Activated CD4-positive, CD25-positive, alpha-beta regulatory T cell treated with anti-CD3 and anti-CD28 coated beads, Interleukin-2, amount 50 U/mL, for 24 hours (primary cell): ENCODE measurements at regions not wholly inside any gene's neighbourhood (a gene's known extent, or its start where the extent isn't known, plus 50 kb on each side); places are given as distances from the start of the nearest gene placed in this dataset.

Experiments used
- ATAC-seq, 2 donors: fragments of 150-1000 bp; cut with Tn5 transposase; one replicate each; pipeline ENCODE4 v1.10.0; 2021; ENCODE audit warnings: mild to moderate bottlenecking in 1 of 2, moderate library complexity in 1 of 2

DNA sequence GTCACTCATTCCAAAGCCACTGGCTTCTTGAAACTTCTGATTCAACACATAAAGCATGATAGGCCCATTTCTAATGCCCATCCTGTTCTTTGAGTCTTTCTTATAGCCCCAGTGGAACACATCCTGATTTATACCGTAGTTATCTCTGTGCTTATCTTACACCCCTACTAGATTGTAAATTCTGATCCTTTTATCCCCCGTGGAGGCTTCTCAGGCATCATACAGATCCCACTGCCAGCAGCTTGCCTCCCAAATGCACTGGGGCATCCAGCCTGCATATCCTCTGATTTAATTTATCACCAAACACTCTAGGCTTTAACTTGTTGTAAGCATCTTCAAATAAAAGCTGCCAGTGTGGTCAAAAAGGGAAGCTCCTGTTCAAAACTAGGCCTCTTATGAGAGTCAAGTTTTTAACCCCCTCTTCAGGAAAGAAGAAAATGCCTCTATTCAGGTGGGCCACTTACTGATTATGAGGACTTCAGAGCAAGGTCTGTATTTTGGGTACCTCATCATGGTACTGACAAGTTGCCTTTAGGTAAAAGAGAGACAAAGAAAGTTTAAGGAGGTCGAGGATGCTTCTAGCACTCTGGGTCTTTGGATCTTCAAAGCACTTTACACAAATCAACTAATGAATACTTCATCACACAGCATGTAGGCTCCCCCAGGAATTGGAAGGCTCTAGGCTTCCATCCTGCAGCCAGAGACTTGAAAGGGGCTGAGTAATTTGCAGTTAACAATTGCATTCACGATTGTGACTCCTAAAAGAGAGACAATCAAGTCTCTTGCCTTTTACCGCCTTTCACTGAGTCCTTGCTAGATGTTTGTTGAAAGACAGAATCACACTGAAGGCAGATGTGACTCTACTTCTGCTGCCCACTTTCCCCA is 95.8 kb upstream of the LDB2 start:
- no peak for ATAC-seq

DNA sequence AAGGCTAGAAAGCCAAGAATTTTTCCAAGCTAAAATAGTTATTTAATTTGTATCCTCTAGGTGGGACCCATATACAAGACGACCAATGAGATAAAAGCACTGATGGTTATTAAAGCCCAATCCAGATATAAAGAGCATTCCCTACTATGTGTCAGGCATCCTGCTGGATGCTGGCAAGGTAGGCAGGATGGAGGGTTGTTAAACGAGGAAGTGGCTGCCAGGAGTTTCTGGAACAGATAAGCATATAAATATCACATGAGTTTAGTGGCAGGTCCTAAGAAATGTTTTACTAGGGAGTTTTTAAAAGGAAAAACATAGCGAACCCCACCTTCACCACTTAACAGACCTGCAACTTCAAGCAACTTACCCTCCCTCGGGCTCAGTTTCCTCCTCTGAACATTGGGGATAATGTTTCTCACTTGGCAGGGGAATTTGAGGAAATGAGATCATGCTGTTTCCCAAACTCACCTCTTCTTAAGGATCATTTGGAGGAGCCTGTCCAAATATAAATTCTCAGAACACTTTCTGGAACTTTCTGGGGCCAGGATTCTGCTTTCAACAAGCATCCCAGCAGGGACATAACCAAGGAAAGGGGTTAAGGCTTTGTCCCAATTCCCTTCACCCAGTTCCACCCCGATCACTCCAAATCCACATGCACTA is 94.3 kb upstream of the LDB2 start:
- no peak for ATAC-seq

DNA sequence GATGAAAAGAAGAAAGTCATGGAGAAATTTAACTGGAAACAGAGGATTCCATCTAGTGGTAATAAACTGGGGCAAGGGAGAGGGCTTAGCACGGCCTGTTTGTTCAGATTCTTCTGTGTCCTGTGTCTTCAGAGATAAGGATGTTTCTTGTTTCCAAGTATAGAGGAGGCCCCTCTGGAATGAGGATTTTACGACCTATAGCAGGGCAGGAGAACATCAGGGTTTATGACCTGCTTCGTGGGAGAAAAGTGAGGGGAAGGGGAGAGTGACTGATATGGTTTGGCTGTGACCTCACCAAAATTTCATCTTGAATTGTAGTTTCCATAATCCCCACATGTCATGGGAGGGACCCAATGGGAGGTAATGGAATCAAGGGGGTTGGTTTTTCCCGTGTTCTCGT is 93.0 kb upstream of the LDB2 start:
- no peak for ATAC-seq

DNA sequence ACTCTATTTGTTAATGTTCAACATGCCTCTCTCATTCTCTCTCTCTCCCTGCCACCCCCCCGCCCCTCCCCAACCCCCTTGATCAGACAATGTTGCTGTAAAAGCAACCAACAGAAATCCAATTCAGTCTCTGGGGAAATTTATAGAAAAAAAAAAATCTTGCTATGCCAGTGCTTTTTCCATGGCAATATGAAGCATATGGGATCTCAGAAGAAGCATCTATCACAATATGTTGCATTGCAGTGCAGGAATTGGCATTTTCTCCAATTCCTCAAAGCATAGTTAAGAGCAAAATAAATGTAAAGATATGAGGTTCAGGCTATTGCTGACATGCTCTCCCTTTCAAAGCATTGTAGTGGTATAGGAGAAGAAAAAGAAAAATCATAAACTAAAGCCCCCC is 90.9 kb upstream of the LDB2 start:
- ATAC-seq, result no peak

DNA sequence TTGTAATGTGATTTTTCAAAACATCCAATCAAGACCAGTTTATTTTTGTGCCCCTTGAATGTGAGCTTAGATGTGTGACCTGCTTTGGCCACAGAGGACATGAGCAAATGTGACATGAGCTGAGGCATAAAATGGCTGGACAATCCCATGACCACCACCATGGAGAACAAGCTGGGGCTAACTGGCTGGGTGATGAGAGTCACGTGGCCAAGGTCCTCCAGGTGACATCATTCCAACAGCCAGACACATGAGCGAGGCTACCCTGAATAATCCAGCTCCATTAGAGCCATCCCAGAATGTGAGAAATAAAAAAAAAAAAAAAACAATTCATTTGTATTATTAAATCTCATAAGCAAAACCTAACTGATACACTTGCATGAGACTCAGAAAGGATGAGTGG is 90.4 kb upstream of the LDB2 start:
- no peak for ATAC-seq

DNA sequence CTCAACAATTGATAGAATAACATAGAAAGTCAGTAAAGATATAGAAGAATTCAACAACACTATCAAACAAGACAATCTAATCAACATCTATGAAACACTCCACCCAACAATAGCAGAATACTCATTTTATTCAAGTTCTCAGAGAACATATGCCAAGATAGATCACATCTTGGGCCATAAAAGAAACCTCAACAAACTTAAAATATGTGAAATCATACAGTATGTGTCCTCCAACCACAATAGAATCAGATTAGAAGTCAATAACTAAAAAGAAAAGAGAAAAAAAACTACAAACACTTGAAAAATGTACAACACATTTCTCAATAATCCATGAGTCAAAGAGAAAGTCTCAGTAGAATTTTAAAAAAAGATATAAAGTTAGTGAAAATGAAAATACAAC is 78.6 kb upstream of the LDB2 start:
- no peak for ATAC-seq

- no peak for ATAC-seq
Observed at GRCh38 chr4:16969696-16970135, 71.3 kb upstream of the LDB2 start.

- no peak for ATAC-seq
Observed at GRCh38 chr4:16967722-16968121, 69.3 kb upstream of the LDB2 start.

GRCh38 chr4:16959305-16959704 is 60.9 kb upstream of the LDB2 start:
- no peak for ATAC-seq

- ATAC-seq, result no peak
Observed at GRCh38 chr4:16952896-16953630, 54.6 kb upstream of the LDB2 start.

DNA sequence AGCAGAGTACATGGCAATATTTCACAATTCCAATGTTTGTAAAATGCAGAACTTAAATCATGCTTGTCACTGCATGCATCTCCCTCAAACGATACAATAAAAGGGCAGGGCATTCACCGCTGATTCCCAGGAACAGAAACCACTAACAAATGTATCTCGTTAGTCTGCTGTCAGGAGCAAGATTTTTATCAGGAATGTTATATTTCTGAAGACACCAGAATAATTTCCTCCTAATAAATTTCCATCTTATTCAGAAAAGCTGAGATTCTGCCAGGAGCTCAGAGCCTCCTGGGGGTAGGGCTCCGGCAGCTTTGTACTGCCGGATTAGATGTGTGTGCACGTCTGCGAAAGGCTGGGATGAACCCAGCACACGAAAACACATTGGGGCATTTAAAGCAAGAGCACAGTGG is 54.0 kb upstream of the LDB2 start:
- ATAC-seq, result no peak
